H9 (cell line): ENCODE measurements at regions not wholly inside any gene's neighbourhood (a gene's known extent, or its start where the extent isn't known, plus 50 kb on each side); places are given as distances from the start of the nearest gene placed in this dataset.

Experiments used
- DNase-seq: peaks from one replicate; pipeline ENCODE4 v3.0.0-alpha.2; 2017
- H2AFZ ChIP-seq: one replicate; pipeline ENCODE4 v1.6.1; 2013; ENCODE audit warnings: mild to moderate bottlenecking, low read length, control low read depth, moderate library complexity
- H2AK5ac ChIP-seq: 2 replicates; pipeline ENCODE4 v1.6.1; 2013; ENCODE audit warnings: low read length, control low read depth, mixed read lengths; ENCODE audit not compliant: insufficient read length
- H2BK120ac ChIP-seq: one replicate; pipeline ENCODE4 v1.6.1; 2013; ENCODE audit warnings: low read depth, mild to moderate bottlenecking, low read length, control low read depth, inconsistent platforms; ENCODE audit not compliant: poor library complexity, severe bottlenecking
- H2BK12ac ChIP-seq: 2 replicates; pipeline ENCODE4 v1.6.1; 2013; ENCODE audit warnings: low read length, control low read depth, mixed read lengths, low read depth; ENCODE audit not compliant: insufficient read length
- H2BK15ac ChIP-seq: 2 replicates; pipeline ENCODE4 v1.6.1; 2013; ENCODE audit warnings: low read depth, low read length, control low read depth
- H2BK20ac ChIP-seq: one replicate; pipeline ENCODE4 v1.6.1; 2013; ENCODE audit warnings: low read depth, mild to moderate bottlenecking, low read length, control low read depth, inconsistent platforms; ENCODE audit not compliant: poor library complexity, severe bottlenecking
- H2BK5ac ChIP-seq: 2 replicates; pipeline ENCODE4 v1.6.1; 2013; ENCODE audit warnings: low read length, control low read depth, mixed read lengths; ENCODE audit not compliant: insufficient read length
- H3K14ac ChIP-seq: 2 replicates; pipeline ENCODE4 v1.6.1; 2013; ENCODE audit warnings: low read length, control low read depth; ENCODE audit not compliant: insufficient read depth
- H3K18ac ChIP-seq: 2 replicates; pipeline ENCODE4 v1.6.1; 2013; ENCODE audit warnings: low read depth, mild to moderate bottlenecking, mixed read lengths, low read length, control low read depth; ENCODE audit not compliant: insufficient read length
- H3K23ac ChIP-seq: 2 replicates; pipeline ENCODE4 v1.6.1; 2013; ENCODE audit warnings: low read length, control low read depth, mixed read lengths, low read depth; ENCODE audit not compliant: insufficient read length
- H3K23me2 ChIP-seq: 2 replicates; pipeline ENCODE4 v1.6.1; 2013; ENCODE audit warnings: low read depth, mild to moderate bottlenecking, mixed read lengths, low read length, control low read depth; ENCODE audit not compliant: insufficient read length, poor library complexity, severe bottlenecking
- H3K27ac ChIP-seq: 2 replicates; pipeline ENCODE4 v1.5.1; 2013; ENCODE audit warnings: low read length, control low read depth, mixed read lengths, low read depth; ENCODE audit not compliant: insufficient read length
- H3K27me3 ChIP-seq: 2 replicates; pipeline ENCODE4 v1.6.1; 2013; ENCODE audit warnings: low read length, control low read depth, inconsistent platforms; ENCODE audit not compliant: insufficient read depth
- H3K4ac ChIP-seq: 2 replicates; pipeline ENCODE4 v1.6.1; 2013; ENCODE audit warnings: low read depth, mild to moderate bottlenecking, control low read depth, inconsistent platforms, low read length, moderate library complexity
- H3K4me1 ChIP-seq: 2 replicates; pipeline ENCODE4 v1.6.1; 2013; ENCODE audit warnings: low read length, control low read depth, inconsistent platforms; ENCODE audit not compliant: insufficient read depth
- H3K4me2 ChIP-seq: 2 replicates; pipeline ENCODE4 v1.6.1; 2013; ENCODE audit warnings: low read length, control low read depth, mixed read lengths; ENCODE audit not compliant: insufficient read length, insufficient read depth
- H3K56ac ChIP-seq: 2 replicates; pipeline ENCODE4 v1.6.1; 2013; ENCODE audit warnings: low read depth, mild to moderate bottlenecking, mixed read lengths, low read length, control low read depth; ENCODE audit not compliant: insufficient read length
- H3K79me1 ChIP-seq: 2 replicates; pipeline ENCODE4 v1.6.1; 2013; ENCODE audit warnings: low read depth, mild to moderate bottlenecking, moderate library complexity, low read length, control low read depth, inconsistent platforms; ENCODE audit not compliant: insufficient read depth, poor library complexity, severe bottlenecking
- H3K79me2 ChIP-seq: 2 replicates; pipeline ENCODE4 v1.6.1; 2013; ENCODE audit warnings: low read length, control low read depth, inconsistent platforms; ENCODE audit not compliant: insufficient read depth
- H3K9ac ChIP-seq: 2 replicates; pipeline ENCODE4 v1.6.1; 2013; ENCODE audit warnings: low read length, control low read depth, mixed read lengths; ENCODE audit not compliant: insufficient read length; ENCODE audit errors: extremely low read depth
- H3K9me3 ChIP-seq: one replicate; pipeline ENCODE4 v1.6.1; 2013; ENCODE audit warnings: low read depth, low read length, inconsistent platforms; ENCODE audit not compliant: control insufficient read depth
- H3T11ph ChIP-seq: one replicate; pipeline ENCODE4 v1.6.1; 2013; ENCODE audit warnings: mild to moderate bottlenecking, low read length, control low read depth, inconsistent platforms
- H4K20me1 ChIP-seq: one replicate; pipeline ENCODE4 v1.6.1; 2013; ENCODE audit not compliant: control insufficient read depth, insufficient read length, insufficient read depth
- H4K5ac ChIP-seq: 2 replicates; pipeline ENCODE4 v1.6.1; 2013; ENCODE audit warnings: low read depth, mild to moderate bottlenecking, mixed read lengths, low read length, control low read depth; ENCODE audit not compliant: insufficient read length
- H4K8ac ChIP-seq: replicated peaks from 2 replicates; pipeline ENCODE4 v1.6.1; 2013; ENCODE audit warnings: low read length, control low read depth, mixed read lengths, low read depth; ENCODE audit not compliant: insufficient read length
- H4K91ac ChIP-seq: 2 replicates; pipeline ENCODE4 v1.6.1; 2013; ENCODE audit warnings: low read depth, mild to moderate bottlenecking, moderate library complexity, mixed read lengths, low read length, control low read depth; ENCODE audit not compliant: insufficient read length
- H3K27ac Mint-ChIP-seq, 3 experiments: 2 replicates in 2 of 3; 3 replicates in 1 of 3; pipeline ENCODE4 v1.8.0; 2020 to 2021; ENCODE audit warnings: mixed read lengths in 3 of 3, mild to moderate bottlenecking in 1 of 3, moderate library complexity in 1 of 3
- H3K27me3 Mint-ChIP-seq: 2 replicates; pipeline ENCODE4 v1.8.0; 2021; ENCODE audit warnings: low read depth, mild to moderate bottlenecking, moderate library complexity, mixed read lengths
- H3K36me3 Mint-ChIP-seq, 3 experiments: 2 replicates in 2 of 3; 3 replicates in 1 of 3; pipeline ENCODE4 v1.8.0; 2020 to 2021; ENCODE audit warnings: low read depth in 3 of 3, mixed read lengths in 3 of 3; ENCODE audit not compliant: insufficient read depth in 1 of 3
- H3K4me1 Mint-ChIP-seq, 2 experiments: 2 replicates each; pipeline ENCODE4 v1.8.0; 2020; ENCODE audit warnings: mixed read lengths in 2 of 2
- H3K4me3 Mint-ChIP-seq, 2 experiments: 2 replicates in 1 of 2; 3 replicates in 1 of 2; pipeline ENCODE4 v1.8.0; 2020 to 2021; ENCODE audit warnings: mild to moderate bottlenecking in 2 of 2, mixed read lengths in 2 of 2, moderate library complexity in 1 of 2
- H3K9me3 Mint-ChIP-seq, 2 experiments: 2 replicates in 1 of 2; 3 replicates in 1 of 2; pipeline ENCODE4 v1.8.0; 2020; ENCODE audit warnings: mild to moderate bottlenecking in 2 of 2, mixed read lengths in 2 of 2, moderate library complexity in 1 of 2
- WGBS: extraction: QIAGEN DNeasy Blood & Tissue Kit; methylation state at CpG from one replicate; pipeline ENCODE4 v1.1.7; 2013; ENCODE audit warnings: missing lambda C conversion rate, low lambda C conversion rate, mixed read lengths; ENCODE audit not compliant: insufficient read length; ENCODE audit errors: extremely low coverage; 5-methylcytosine and 5-hydroxymethylcytosine counted together
- TF ChIP-seq, protein P1 (sequence below): fragments of 200-600 bp; sonication (generic); conservative IDR thresholded peaks from 3 replicates; pipeline ENCODE4 v1.8.0; 2021; ENCODE audit warnings: antibody characterized with exemption, mild to moderate bottlenecking

- no peak overlapping the region for H2BK5ac ChIP-seq
- no peak overlapping the region for H2BK12ac ChIP-seq
- peaks cover 17% of the 10 kb centered on the region in 2 experiments; a peak in 4 of 5 replicates for H3K9me3 Mint-ChIP-seq
- H3K4me2 ChIP-seq = no peak overlapping the region
- no peaks in the 10 kb centered on the region for H3K27me3 ChIP-seq
- no peak overlapping the region for H3T11ph ChIP-seq
- DNase-seq = no peak
- no peak overlapping the region for H3K23ac ChIP-seq
- H3K18ac ChIP-seq = no peak overlapping the region
- H4K8ac ChIP-seq = no peak overlapping the region
- H3K56ac ChIP-seq = no peak overlapping the region
- H3K27ac Mint-ChIP-seq = no peak overlapping the region
- H3K4ac ChIP-seq = no peak overlapping the region
- no CpG with 5 or more reads among the region's 1 CpG for WGBS
- H3K79me1 ChIP-seq = no peaks in the 10 kb centered on the region
- H3K4me1 Mint-ChIP-seq = no peaks in the 10 kb centered on the region
- no peak overlapping the region for H2BK120ac ChIP-seq
- no peak overlapping the region for H2BK15ac ChIP-seq
- H2AK5ac ChIP-seq = no peak overlapping the region
- H3K9ac ChIP-seq = no peak overlapping the region
- H4K5ac ChIP-seq = no peak overlapping the region
- H3K9me3 ChIP-seq = no peaks in the 10 kb centered on the region
- TF ChIP-seq, protein P1, sequence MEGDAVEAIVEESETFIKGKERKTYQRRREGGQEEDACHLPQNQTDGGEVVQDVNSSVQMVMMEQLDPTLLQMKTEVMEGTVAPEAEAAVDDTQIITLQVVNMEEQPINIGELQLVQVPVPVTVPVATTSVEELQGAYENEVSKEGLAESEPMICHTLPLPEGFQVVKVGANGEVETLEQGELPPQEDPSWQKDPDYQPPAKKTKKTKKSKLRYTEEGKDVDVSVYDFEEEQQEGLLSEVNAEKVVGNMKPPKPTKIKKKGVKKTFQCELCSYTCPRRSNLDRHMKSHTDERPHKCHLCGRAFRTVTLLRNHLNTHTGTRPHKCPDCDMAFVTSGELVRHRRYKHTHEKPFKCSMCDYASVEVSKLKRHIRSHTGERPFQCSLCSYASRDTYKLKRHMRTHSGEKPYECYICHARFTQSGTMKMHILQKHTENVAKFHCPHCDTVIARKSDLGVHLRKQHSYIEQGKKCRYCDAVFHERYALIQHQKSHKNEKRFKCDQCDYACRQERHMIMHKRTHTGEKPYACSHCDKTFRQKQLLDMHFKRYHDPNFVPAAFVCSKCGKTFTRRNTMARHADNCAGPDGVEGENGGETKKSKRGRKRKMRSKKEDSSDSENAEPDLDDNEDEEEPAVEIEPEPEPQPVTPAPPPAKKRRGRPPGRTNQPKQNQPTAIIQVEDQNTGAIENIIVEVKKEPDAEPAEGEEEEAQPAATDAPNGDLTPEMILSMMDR = no peak
- H3K4me1 ChIP-seq = no peaks in the 10 kb centered on the region
- H3K27ac ChIP-seq = no peak overlapping the region
- no peak overlapping the region for H2AFZ ChIP-seq
- H3K23me2 ChIP-seq = no peaks in the 10 kb centered on the region
- H3K79me2 ChIP-seq = no peaks in the 10 kb centered on the region
- H3K14ac ChIP-seq = no peak overlapping the region
- H2BK20ac ChIP-seq = no peak overlapping the region
- H4K91ac ChIP-seq = no peak overlapping the region
- H3K36me3 Mint-ChIP-seq = peaks cover 0 to 3% (median 2%) of the 10 kb centered on the region in 3 experiments; a peak in 2 of 7 replicates
- H4K20me1 ChIP-seq = no peaks in the 10 kb centered on the region
- no peaks in the 10 kb centered on the region for H3K27me3 Mint-ChIP-seq
- no peak overlapping the region for H3K4me3 Mint-ChIP-seq
Observed at GRCh38 chr3:94686208-94686607, 623.3 kb downstream of the NSUN3 start.
